ENCODE measurements at regions not wholly inside any gene's neighbourhood (a gene's known extent, or its start where the extent isn't known, plus 50 kb on each side); places are given as distances from the start of the nearest gene placed in this dataset.

DNA sequence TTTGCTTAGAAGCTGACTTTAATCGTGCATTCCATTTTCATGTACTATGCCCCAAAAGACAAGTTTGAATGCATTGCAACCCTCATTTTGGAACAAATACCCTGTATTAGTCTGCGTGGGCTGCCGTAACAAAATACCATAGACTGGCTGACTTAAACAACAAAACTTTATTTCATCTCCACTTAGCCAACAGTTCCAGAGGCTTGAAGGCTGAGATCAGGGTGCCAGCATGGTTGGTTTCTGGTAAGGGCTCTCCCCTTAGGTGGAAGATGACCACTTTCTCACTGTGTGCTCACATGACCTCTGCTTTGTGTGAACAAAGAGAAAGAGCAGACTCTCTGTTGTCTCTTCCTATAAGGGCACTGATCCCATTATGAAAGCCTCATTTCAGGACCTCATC lies 431.7 kb upstream of the MAP3K7 start:
- TF ChIP-seq, protein P1, sequence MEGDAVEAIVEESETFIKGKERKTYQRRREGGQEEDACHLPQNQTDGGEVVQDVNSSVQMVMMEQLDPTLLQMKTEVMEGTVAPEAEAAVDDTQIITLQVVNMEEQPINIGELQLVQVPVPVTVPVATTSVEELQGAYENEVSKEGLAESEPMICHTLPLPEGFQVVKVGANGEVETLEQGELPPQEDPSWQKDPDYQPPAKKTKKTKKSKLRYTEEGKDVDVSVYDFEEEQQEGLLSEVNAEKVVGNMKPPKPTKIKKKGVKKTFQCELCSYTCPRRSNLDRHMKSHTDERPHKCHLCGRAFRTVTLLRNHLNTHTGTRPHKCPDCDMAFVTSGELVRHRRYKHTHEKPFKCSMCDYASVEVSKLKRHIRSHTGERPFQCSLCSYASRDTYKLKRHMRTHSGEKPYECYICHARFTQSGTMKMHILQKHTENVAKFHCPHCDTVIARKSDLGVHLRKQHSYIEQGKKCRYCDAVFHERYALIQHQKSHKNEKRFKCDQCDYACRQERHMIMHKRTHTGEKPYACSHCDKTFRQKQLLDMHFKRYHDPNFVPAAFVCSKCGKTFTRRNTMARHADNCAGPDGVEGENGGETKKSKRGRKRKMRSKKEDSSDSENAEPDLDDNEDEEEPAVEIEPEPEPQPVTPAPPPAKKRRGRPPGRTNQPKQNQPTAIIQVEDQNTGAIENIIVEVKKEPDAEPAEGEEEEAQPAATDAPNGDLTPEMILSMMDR (conservative IDR thresholded peaks at IDR 0.05; ENCODE audit: low read depth, low read length): no peak
- no peak for DNase-seq (ENCODE audit: low read depth)
- no peak overlapping the region for H3K4me3 ChIP-seq (ENCODE audit: low read depth, low read length)

DNA sequence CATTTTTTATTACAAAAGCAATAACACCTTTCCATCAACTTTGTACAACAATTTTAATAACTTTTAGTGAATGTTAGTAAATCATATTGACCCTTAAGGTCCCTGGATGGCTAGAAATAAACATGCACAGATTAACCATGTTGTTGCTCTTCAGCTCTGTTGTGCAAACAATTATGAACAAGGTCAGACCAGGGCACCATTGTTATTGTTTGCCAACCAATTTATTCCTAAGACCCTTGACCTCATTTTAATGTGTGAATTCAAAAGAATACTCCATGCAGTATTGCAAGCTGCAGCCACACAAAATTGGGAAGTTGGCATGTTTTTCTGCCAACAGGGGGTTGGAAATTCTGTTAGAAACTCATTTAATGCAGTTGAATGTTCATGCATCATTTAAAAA lies 426.6 kb upstream of the MAP3K7 start:
- TF ChIP-seq, protein P1 (conservative IDR thresholded peaks at IDR 0.05; ENCODE audit: low read depth, low read length): no peak
- no peak for DNase-seq (ENCODE audit: low read depth)
- H3K4me3 ChIP-seq (ENCODE audit: low read depth, low read length): no peak overlapping the region

DNA sequence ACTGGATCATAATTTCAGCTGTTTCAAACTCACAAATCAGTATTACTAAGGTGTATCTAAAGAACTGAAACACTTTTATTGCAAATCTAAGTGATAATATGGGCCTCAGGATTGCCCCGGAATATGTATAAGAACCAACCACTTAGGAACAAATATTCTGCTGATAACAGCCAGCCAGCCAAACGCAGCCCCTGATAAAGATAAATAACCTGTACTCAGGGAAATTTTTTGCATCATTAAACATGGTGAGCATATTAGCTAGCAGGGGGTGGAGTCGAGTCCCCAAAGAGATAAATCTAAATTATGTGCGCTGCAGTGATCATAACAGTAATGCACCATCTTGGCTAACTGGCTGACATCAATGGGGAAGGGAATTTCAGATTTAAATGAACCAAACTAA lies 410.2 kb upstream of the MAP3K7 start:
- H3K4me3 ChIP-seq (ENCODE audit: low read depth, low read length): no peak overlapping the region
- DNase-seq (ENCODE audit: low read depth): no peak
- TF ChIP-seq, protein P1 (conservative IDR thresholded peaks at IDR 0.05; ENCODE audit: low read depth, low read length): no peak

DNA sequence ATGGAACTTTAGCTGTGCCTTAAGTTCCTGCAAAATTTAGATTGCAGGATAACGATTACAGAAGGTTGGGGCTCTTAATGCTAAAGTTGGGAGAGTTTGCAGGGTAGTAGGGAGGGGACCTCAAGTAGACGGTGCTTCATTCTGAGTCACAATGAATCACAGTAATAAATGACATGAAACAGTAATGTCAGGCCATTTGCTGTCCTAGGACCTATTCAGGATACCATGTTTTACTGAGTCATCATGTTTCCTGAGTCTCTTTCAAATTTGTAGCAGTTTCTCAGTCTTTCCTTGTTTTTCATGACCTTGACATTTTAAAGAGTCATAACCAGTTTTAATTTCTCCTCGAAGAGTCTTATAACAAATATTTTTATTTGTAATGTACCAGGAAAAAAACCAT lies 406.9 kb upstream of the MAP3K7 start:
- H3K4me3 ChIP-seq (ENCODE audit: low read depth, low read length): no peak overlapping the region
- TF ChIP-seq, protein P1 (conservative IDR thresholded peaks at IDR 0.05; ENCODE audit: low read depth, low read length): no peak
- DNase-seq (ENCODE audit: low read depth): no peak

DNA sequence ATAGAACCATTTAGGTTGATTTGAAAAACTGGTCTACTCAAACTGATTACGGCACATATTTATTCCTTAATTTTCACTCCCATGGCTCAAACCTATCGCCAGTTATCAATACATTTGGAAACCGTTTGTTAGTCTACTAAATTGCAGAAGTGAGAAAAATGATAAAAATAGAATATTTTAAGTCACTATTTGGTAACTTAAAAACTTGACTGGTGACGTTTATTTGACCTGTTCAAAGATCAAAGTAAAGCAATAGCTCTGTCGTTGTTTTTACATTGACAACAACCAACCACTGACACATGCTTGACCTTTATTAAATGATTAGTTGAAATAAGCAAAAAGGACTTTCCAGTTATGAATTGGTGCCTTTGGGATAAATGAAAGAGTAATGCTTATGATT lies 402.9 kb upstream of the MAP3K7 start:
- no peak for DNase-seq (ENCODE audit: low read depth)
- TF ChIP-seq, protein P1 (conservative IDR thresholded peaks at IDR 0.05; ENCODE audit: low read depth, low read length): no peak

DNA sequence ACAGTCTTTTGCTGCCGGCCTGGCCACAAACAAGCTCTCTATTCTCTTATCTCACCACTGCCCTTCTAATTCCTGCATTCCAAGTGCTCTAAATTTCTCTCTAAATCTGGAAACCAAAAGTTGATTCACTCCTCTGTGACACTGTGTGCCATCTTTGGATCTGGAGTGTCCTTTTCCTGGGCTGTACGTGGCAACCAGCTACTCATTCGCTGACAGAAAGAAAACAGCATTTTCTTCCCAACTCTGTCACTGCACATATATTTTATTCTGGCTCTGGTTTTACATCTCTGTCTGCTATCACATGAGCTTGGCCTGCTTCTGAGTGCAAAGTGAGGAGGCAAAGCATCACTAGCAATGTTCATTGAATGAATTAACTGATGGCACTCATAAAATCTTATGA lies 397.2 kb upstream of the MAP3K7 start:
- TF ChIP-seq, protein P1 (conservative IDR thresholded peaks at IDR 0.05; ENCODE audit: low read depth, low read length): no peak
- no peak overlapping the region for H3K4me3 ChIP-seq (ENCODE audit: low read depth, low read length)
- no peak for DNase-seq (ENCODE audit: low read depth)

More for the DNA sequence above, 402.9 kb upstream of the MAP3K7 start:
- no peak overlapping the region for H3K4me3 ChIP-seq (ENCODE audit: low read depth, low read length)

DNA sequence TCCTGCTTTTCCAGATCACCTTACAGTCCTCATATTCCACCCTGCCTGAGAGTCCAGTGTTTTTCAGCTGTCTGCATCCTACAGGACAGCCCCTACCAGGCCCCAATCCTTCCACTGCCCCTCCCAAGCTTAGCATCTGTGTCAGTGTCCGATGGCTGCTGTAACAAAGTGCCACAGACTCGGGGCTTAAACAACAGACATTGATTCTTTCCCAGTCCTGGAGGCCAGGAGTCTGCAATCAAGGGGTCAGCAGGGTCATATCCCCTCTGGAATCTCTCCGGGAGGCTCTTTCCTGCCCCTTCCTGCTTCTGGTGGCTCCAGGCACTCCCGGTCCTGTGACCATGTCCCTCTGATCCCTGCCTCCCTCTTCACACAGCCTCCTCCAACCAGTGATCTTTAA lies 396.6 kb upstream of the MAP3K7 start:
- no peak overlapping the region for H3K4me3 ChIP-seq (ENCODE audit: low read depth, low read length)
- TF ChIP-seq, protein P1 (conservative IDR thresholded peaks at IDR 0.05; ENCODE audit: low read depth, low read length): no peak
- DNase-seq (ENCODE audit: low read depth): no peak
